OCI-LY1 (cell line): ENCODE measurements at regions not wholly inside any gene's neighbourhood (a gene's known extent, or its start where the extent isn't known, plus 50 kb on each side); places are given as distances from the start of the nearest gene placed in this dataset.
"Not testable (repeated sequence)": the region's sequence is repeated elsewhere in the genome, so short reads cannot be mapped to it uniquely, and the experiment has no call there.

Source experiments
- EZH2 ChIP-seq: fragments of 200-600 bp; sonication (generic), shearing (Covaris generic); IDR thresholded peaks from 2 replicates; pipeline ENCODE4 v1.8.0; 2017; ENCODE audit warnings: borderline replicate concordance, mixed run types, mild to moderate bottlenecking, antibody characterized with exemption, low read length, moderate library complexity, mixed read lengths
- TF ChIP-seq, protein P1 (sequence below): fragments of 200-600 bp; sonication (generic), shearing (Covaris generic); IDR thresholded peaks from 2 replicates; pipeline ENCODE4 v1.5.1; 2017; ENCODE audit warnings: mild to moderate bottlenecking, antibody characterized with exemption, low read length, moderate library complexity, mixed read lengths

DNA sequence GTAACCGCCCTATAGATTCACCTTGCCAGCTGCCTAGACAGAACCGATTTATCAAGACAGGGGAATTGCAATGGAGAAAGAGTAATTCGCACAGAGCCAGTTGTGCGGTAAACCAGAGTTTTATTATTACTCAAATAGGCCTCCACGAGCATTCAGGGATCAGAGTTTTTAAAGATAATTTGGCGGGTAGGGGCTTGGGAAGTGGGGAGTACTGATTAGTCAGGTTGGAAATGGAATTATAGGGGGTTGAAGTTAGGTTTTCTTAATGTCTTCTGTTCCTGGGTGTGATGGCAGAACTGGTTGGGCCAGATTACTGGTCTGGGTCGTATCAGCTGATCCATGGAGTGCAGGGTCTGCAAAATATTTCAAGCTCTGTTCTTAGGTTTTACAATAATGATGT is 756.9 kb upstream of the ADGRB3 start:
- TF ChIP-seq, protein P1, sequence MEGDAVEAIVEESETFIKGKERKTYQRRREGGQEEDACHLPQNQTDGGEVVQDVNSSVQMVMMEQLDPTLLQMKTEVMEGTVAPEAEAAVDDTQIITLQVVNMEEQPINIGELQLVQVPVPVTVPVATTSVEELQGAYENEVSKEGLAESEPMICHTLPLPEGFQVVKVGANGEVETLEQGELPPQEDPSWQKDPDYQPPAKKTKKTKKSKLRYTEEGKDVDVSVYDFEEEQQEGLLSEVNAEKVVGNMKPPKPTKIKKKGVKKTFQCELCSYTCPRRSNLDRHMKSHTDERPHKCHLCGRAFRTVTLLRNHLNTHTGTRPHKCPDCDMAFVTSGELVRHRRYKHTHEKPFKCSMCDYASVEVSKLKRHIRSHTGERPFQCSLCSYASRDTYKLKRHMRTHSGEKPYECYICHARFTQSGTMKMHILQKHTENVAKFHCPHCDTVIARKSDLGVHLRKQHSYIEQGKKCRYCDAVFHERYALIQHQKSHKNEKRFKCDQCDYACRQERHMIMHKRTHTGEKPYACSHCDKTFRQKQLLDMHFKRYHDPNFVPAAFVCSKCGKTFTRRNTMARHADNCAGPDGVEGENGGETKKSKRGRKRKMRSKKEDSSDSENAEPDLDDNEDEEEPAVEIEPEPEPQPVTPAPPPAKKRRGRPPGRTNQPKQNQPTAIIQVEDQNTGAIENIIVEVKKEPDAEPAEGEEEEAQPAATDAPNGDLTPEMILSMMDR: not testable (repeated sequence)
- TF ChIP-seq EZH2: not testable (repeated sequence)
